H7 (cell line): ENCODE measurements at regions not wholly inside any gene's neighbourhood (a gene's known extent, or its start where the extent isn't known, plus 50 kb on each side); places are given as distances from the start of the nearest gene placed in this dataset.
A peak's percentile ranks its signal among the peaks of the same experiment; 100 is the strongest.
"Not testable (repeated sequence)": the region's sequence is repeated elsewhere in the genome, so short reads cannot be mapped to it uniquely, and the experiment has no call there.

Experiments
- DNase-seq: peaks from one replicate; pipeline ENCODE4 v3.0.0; 2012
- H3K27me3 ChIP-seq: 2 replicates; pipeline ENCODE4 v1.6.0; 2011; ENCODE audit warnings: mild to moderate bottlenecking, low read length; ENCODE audit not compliant: control insufficient read depth, insufficient read depth
- H3K36me3 ChIP-seq: replicated peaks from 2 replicates; pipeline ENCODE4 v1.5.1; 2011; ENCODE audit warnings: low read length; ENCODE audit not compliant: control insufficient read depth, insufficient read depth
- H3K4me3 ChIP-seq: 2 replicates; pipeline ENCODE4 v1.5.1; 2011; ENCODE audit warnings: low read depth, mild to moderate bottlenecking, control low read depth, low read length, moderate library complexity; ENCODE audit not compliant: insufficient read depth

DNA sequence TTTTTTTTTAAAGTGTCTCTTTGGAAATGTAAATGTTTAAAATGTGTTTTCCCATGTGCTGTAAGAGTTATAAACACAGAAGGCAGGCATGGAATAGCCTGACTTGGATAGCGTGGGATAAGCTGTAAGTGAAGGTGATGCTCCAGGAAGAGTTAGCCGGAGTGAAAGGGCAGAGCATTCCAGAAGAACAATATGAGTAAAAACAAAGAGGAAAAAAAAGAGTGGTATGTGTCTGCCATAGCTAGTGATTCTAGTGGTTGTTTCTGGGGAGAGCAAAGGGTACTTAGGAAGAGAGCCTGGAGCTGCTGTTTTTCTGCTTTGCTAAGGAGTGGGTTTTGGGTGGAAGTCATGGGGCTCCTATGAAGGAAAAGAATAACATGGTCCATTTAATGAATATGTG lies 126.9 kb upstream of the DLGAP1 start:
- no peaks in the 10 kb centered on the region for H3K27me3 ChIP-seq
- no peak for DNase-seq
- no peak overlapping the region for H3K4me3 ChIP-seq
- no peaks in the 10 kb centered on the region for H3K36me3 ChIP-seq

DNA sequence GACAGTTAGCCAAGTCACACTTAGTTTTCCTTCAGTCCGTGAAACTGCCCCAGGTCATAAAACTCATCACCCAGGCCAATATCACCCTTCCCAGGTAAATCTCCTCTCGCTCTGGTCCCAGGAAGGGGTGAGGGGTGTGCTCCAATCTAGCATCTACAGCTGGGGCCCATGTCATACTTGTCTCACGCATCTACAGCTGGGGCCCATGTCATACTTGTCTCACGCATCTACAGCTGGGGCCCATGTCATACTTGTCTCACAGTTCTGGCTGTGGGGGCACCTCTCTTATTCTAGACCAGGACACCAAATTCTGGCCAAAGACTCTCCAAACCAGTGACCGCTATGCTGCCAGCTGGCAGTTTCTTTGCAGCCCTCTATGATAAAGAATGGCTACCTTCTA lies 123.3 kb upstream of the DLGAP1 start:
- Histone ChIP-seq H3K27me3 (no peaks in the 10 kb centered on the region), H3K4me3 (no peak overlapping the region), H3K36me3 (no peaks in the 10 kb centered on the region)
- no peak for DNase-seq

DNA sequence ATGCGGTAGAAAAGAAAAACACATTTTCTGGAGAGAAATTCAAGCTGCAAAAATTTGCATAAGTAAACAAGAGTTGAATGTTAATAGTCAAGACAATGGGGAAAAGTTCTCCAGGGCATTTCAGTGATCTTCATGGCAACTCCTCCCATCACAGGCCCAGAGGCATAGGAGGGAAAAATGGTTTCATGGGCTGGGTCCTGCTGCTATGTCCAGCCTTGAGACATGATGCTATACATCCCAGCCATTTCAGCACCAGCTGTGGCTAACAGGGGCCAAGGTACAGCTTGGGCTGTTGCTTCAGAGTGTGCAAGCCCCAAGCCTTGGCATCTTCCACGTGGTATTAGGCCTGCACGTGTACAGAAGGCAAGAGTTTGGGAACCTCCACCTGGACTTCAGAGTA lies 118.6 kb upstream of the DLGAP1 start:
- Histone ChIP-seq H3K36me3 (no peaks in the 10 kb centered on the region), H3K27me3 (no peaks in the 10 kb centered on the region), H3K4me3 (no peak overlapping the region)
- no peak for DNase-seq

DNA sequence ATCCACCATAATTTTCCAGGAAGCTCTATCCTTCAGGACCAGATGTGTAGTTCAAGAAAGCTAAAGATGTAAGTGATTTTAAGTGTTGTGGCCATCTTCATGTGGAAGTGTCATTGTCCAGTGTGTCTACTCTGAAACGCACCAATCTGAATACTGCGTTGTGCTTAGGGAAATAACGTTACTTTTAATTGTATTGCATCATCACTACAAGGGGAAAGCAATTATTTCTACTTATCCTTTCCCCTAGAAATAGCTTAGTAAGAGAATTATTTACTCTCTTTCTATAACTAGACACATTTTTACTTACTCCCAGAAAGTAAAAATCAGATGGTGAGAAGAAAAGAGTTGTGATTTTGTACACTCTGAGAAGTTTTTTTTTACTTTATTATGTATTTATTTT lies 102.4 kb upstream of the DLGAP1 start:
- no peak for DNase-seq
- Histone ChIP-seq H3K4me3 (no peak overlapping the region), H3K36me3 (no peaks in the 10 kb centered on the region), H3K27me3 (no peaks in the 10 kb centered on the region)

DNA sequence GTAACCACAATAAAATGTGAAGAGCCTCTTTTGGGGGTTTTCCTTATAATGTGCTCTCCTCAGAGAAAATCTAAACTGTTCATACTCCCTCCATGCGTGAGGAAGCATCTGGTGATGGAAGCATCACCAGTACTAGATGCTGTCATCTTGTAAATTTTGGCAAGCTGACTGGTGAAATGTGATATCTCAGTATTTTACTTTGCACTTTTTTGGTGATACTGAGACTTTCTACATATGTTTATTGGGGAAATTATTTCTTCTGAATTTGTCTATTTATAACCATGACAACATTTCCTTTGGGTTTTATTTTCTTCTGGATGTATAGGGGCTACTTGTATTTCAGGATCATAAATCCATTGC lies 95.9 kb upstream of the DLGAP1 start:
- DNase-seq: no peak
- H3K36me3 ChIP-seq: no peaks in the 10 kb centered on the region
- H3K27me3 ChIP-seq: no peaks in the 10 kb centered on the region
- H3K4me3 ChIP-seq: no peak overlapping the region

DNA sequence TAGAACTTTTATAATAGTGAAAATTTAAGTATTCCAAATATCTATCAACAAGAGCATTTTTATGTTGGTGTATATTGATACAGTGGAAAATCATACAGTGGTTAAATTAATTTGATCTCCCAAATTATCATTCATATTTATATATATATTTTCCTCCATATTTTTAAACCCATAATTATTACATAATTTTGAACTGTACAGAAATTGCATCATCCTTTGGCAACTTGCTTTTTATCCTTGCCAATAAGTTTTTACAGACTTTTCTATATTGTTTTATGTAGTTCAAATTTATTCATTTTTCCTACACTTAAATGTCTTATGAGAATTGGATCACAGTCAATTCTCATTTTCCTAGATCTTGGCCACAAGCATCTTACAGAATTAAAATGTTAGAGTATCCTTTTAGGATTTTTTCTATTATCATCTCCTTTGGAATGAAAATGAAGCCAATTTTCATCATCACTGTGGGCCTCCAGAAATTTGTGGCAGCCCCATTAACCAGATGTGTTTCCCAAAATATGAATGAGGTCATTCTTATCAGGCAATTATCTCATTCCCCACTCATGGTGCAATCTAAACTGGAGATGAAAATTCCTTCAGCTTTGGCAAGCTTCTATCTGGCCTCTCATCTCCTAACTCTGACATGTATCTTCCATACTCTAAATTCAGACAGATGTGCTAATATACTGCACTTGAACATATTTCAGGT lies 94.2 kb upstream of the DLGAP1 start:
- no peaks in the 10 kb centered on the region for H3K27me3 ChIP-seq
- no peak overlapping the region for H3K4me3 ChIP-seq
- no peaks in the 10 kb centered on the region for H3K36me3 ChIP-seq
- no peak for DNase-seq

DNA sequence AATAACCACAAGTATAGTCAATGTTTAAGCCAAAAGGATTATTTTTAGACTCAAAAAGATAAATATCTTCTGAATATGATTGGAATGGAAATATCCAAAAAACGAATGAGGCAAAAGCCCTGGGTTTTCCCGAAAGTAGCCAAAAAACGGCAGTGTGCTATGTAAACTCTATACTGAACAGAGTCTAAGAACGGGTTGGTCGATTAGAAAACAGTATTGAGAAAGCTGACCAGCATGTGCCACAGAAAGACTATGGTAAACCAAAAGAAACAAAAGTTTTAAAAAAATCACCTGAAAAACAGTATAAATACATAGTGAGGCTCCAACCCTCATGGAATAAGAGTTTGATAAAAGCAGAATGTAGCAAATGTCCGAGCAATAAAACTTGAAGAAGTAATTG lies 92.0 kb upstream of the DLGAP1 start:
- no peak for DNase-seq
- no peaks in the 10 kb centered on the region for H3K36me3 ChIP-seq
- no peak overlapping the region for H3K4me3 ChIP-seq
- H3K27me3 ChIP-seq: no peaks in the 10 kb centered on the region

DNA sequence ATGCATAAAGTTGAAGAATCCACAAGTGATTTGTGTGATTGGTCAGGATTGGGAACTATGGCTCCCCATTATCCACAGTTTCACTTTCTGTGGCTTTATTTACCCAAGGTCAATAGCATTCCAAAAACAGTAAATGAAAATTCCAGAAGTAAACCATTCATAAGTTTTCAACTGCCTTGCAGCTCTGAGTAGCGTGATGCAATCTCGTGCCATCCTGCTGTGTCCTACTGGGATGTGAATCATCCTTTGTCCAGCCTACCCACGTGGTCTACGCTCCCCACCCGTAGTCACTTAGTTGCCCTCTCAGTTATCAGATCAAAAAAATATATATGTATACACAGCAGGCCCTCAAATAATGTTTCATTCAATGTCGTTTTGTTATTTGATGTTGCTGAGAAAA lies 89.0 kb upstream of the DLGAP1 start:
- DNase-seq: no peak
- Histone ChIP-seq H3K36me3 (no peaks in the 10 kb centered on the region), H3K27me3 (no peaks in the 10 kb centered on the region)

DNA sequence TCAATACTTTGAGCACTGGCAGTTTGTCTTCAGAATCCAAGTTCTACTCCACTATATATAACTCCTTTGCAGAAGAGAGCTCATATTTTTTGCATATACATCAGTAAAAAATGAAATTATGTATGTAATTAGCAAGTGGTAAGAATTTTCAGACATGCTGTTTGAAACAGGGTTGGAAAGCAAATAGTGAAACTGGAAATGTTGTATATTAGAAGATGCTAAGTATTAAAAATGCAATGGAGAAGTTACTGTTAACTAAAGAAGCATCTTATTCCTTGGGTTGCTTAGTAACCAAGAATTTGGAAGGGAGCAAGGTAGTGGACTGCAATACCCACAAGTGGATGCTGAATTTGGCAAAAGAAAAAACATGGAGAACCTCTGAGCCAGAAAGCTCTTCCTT lies 88.6 kb upstream of the DLGAP1 start:
- Histone ChIP-seq H3K27me3 (no peaks in the 10 kb centered on the region), H3K4me3 (no peak overlapping the region), H3K36me3 (no peaks in the 10 kb centered on the region)
- DNase-seq: no peak

More for the DNA sequence above, 89.0 kb upstream of the DLGAP1 start:
- H3K4me3 ChIP-seq: no peak overlapping the region

DNA sequence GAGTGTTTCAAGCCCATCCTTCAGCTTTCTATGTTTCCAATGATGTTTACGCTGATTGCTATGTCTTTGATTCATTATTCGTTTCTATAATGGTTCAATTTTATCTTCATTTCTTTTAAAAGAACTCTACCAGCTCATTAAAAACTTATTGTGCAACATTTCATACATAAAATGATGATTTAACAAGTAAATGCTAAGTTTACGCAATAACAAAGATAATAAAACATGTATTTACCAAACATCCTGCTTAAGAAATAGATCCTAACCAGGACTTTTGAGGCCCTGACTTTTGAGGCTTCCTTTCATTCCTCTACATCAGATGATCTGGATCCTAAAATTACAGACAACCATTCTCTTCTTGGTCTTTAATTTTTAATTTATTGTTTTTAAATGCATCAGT lies 86.5 kb upstream of the DLGAP1 start:
- H3K4me3 ChIP-seq: no peak overlapping the region
- H3K27me3 ChIP-seq: no peaks in the 10 kb centered on the region
- no peak for DNase-seq
- H3K36me3 ChIP-seq: no peaks in the 10 kb centered on the region

DNA sequence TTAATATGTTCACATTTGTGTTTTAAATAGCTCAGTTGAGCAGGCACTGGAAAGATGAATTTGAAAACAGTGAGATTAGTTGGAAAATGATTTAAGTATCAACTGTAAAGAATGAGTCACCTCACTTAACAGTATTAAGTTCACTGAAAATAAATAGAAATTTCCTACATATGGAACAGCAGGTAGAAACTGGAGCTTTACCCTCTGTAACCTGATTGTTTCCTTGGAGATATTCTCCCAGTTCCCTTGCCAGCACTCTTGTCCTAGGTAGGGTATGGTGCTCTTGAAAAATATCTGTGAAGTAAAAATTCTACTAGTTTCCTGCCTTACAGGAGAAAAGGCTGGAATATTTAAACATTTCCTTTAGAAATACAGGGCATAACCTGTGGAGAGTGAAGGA lies 81.3 kb upstream of the DLGAP1 start:
- Histone ChIP-seq H3K4me3 (no peak overlapping the region), H3K27me3 (no peaks in the 10 kb centered on the region), H3K36me3 (no peaks in the 10 kb centered on the region)
- DNase-seq: no peak

DNA sequence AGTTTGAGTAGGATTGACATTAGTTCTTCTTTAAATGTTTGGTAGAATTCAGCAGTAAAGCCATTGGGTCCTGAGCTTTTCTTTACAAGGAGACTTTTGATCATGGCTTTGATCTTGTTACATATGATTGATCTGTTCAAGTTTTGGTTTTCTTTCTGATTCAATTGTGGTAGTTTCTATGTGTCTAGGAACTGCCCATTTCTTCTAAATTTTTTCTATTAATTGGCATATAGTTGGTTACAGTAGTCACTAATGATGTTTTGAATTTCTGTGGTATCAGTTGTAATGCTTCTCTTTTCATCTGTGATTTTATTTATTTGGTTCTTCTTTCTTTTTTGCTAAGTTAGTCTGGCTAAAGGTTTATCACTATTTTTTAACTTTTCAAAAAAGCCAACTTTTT lies 73.3 kb upstream of the DLGAP1 start:
- DNase-seq: no peak
- Histone ChIP-seq H3K36me3 (no peaks in the 10 kb centered on the region), H3K4me3 (no peak overlapping the region), H3K27me3 (no peaks in the 10 kb centered on the region)

DNA sequence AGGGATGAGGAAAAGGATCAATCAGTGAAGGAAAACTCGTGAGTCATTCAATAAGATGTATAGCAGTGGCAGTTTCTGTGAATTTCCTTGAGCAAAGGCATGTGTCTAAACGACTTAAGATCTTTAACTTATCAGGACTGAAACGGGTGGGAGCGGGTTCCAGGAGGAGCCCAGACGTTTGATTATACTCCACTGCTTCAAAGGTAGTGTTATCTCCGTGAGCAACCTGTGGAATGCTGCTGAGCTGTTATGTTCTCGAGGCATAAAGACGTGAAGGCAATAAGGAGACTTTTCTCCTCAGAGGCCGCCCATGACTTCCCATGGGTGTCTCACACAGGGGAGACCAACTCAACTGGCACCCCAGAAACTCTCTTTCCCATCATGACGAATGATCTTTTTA lies 72.7 kb upstream of the DLGAP1 start:
- not testable (repeated sequence) for H3K27me3 ChIP-seq, H3K36me3 ChIP-seq, DNase-seq, H3K4me3 ChIP-seq

DNA sequence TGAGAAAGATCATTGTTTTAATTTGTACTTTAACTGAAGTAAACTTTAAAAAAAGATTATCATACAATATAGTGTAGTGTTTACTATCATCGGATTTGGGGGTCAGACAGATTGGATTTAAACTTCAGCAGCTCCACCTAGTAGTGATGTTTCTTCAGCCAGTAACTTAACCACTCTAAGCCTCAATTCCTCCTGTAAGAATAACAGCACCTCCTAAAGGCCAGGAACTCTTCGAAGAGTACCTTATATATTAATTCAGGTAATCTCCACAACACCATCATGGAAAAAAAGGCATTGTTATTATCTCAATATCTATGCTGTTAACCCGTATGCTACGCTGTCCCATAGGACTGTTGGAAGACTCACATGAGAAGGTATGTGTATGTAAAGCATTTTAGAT lies 69.0 kb upstream of the DLGAP1 start:
- no peaks in the 10 kb centered on the region for H3K36me3 ChIP-seq
- H3K27me3 ChIP-seq: no peaks in the 10 kb centered on the region
- no peak overlapping the region for H3K4me3 ChIP-seq
- DNase-seq: peak; percentile 12

DNA sequence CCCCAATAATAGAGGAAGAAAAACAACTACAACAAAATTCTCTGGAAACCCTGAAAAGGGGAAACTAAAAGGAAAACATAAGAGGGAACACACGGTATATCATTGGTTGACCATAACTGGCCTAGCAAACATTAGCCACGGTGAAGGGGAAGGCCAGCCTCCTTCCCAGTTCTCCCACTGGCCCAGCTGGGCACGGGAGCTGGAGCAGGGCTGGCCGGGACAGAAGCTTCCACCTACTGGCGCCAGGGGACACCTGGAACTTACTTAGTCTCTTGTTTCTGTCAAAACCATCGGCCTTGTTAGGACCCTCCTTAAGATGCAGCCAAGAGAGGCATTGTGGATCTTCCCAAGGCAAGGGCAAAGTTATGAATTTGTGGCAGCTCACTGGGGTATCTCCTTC lies 56.1 kb upstream of the DLGAP1 start:
- Histone ChIP-seq H3K4me3 (no peak overlapping the region), H3K36me3 (no peaks in the 10 kb centered on the region), H3K27me3 (no peaks in the 10 kb centered on the region)
- no peak for DNase-seq

DNA sequence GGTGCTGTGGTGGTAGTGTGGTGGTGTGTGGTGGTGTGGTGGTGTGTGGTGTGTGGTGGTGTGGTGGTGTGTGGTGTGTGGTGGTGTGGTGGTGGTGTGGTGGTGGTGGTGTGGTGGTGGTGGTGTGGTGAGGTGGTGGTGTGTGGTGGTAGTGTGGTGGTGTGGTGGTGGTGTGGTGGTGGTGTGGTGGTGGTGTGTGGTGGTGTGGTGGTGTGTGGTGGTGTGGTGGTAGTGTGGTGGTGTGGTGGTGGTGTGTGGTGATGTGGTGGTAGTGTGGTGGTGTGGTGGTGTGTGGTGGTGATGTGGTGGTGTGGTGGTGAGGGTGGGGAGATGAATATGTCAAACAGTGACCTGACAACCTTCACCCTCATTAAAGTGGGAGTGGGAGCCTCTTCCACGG lies 55.6 kb upstream of the DLGAP1 start:
- Histone ChIP-seq H3K36me3 (no peaks in the 10 kb centered on the region), H3K4me3 (no peak overlapping the region), H3K27me3 (no peaks in the 10 kb centered on the region)
- no peak for DNase-seq
